Vagina (tissue), 2 donors: ENCODE measurements at regions not wholly inside any gene's neighbourhood (a gene's known extent, or its start where the extent isn't known, plus 50 kb on each side); places are given as distances from the start of the nearest gene placed in this dataset.

ENCODE experiments used
- CTCF ChIP-seq, 3 experiments: fragments of 450-650 bp in 2 of 3; fragments of 200-600 bp in 1 of 3; sonication (generic) in 1 of 3; IDR thresholded peaks; one replicate each; pipeline ENCODE4 v1.5.1; 2017 to 2019; ENCODE audit warnings: antibody characterized with exemption in 3 of 3, mild to moderate bottlenecking in 2 of 3, moderate library complexity in 2 of 3
- POLR2A ChIP-seq, 2 donors: fragments of 450-650 bp; IDR thresholded peaks; one replicate each; pipeline ENCODE4 v1.6.1; 2017; ENCODE audit warnings: antibody characterized with exemption in 2 of 2, mild to moderate bottlenecking in 2 of 2, moderate library complexity in 2 of 2

- no peak for TF ChIP-seq CTCF (IDR thresholded peaks at IDR 0.05)
- TF ChIP-seq POLR2A (IDR thresholded peaks at IDR 0.05): no peak
These were observed 163.6 kb upstream of the TANK start for GRCh38 chr2:160996584-160996983.
